ENCODE measurements at regions not wholly inside any gene's neighbourhood (a gene's known extent, or its start where the extent isn't known, plus 50 kb on each side); places are given as distances from the start of the nearest gene placed in this dataset.

DNA sequence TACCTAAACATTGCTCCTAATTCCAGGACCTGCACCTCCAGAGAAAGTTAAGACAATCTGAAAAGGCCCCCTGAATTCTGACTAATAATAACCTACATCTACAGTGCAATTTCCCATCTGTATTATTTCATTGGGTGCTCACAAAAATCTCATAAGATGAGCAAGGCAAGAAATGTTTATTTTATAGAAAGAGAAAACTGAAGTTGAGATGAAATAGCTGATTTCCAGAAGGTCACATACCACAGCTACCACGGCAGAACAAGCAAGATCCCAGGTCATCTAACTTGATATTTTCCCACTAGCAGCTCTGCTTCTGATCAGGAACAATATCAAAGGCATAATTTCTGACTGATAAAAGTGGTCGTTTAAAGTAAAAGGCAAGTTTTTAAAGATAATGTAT is 105.8 kb upstream of the COL5A2 start:
- H3K36me3 ChIP-seq (ENCODE audit: control insufficient read depth in 2 of 2, insufficient read depth in 2 of 2, low read length in 1 of 2) = no peaks in the 10 kb centered on the region
- H3K27ac ChIP-seq (ENCODE audit: low read depth in 1 of 2, low read length in 1 of 2) = no peak overlapping the region
- no peaks in the 10 kb centered on the region for H3K9me3 ChIP-seq (ENCODE audit: control insufficient read depth in 2 of 2, insufficient read depth in 1 of 2, low read length in 1 of 2)
- WGBS = 91% methylated on average over 2 of the region's 2 CpGs
- DNase-seq (ENCODE audit: low read depth in 6 of 9, low spot score in 9 of 9) = no peak
- H3K4me3 ChIP-seq (ENCODE audit: low read length in 2 of 2) = no peak overlapping the region
- no peaks in the 10 kb centered on the region for H3K4me1 ChIP-seq (ENCODE audit: control insufficient read depth in 2 of 2, insufficient read depth in 2 of 2, low read length in 2 of 2)
- no peaks in the 10 kb centered on the region for H3K27me3 ChIP-seq (ENCODE audit: control insufficient read depth in 2 of 2, insufficient read depth in 1 of 2, low read length in 1 of 2)

DNA sequence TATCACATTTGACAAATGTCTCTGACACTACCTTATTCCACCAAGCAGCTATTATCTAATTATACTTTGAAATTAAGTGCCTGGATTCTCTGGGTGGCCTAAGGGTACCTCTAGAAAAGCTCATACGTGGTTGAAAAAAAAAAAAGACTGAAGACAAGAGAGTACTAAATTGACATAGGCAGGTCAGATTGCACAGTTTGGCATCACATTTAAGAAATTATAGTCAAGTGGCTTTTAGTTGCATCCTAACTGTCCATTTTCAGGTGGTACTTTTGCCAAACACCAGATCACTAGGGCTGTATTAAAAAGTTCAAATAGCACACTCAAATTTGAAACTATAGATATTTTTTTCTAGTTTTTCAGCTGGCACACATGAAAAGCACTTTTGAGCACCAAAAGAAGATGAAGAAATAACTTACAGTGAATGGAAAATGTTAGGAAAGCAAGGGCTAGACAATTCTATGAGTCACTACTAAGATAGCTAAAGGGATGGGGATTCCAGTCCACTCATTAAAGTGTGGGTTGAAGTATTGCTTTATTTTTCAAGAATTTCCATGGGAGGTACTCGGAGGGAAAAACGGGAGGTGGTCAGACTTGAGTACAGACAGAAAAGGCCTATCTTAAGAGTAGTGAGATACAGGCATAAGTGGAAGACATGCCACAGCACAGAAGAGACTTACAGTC is 106.5 kb upstream of the COL5A2 start:
- Histone ChIP-seq H3K27me3 (ENCODE audit: control insufficient read depth in 2 of 2, insufficient read depth in 1 of 2, low read length in 1 of 2) (no peaks in the 10 kb centered on the region), H3K9me3 (ENCODE audit: control insufficient read depth in 2 of 2, insufficient read depth in 1 of 2, low read length in 1 of 2) (no peaks in the 10 kb centered on the region), H3K4me3 (ENCODE audit: low read length in 2 of 2) (no peak overlapping the region), H3K4me1 (ENCODE audit: control insufficient read depth in 2 of 2, insufficient read depth in 2 of 2, low read length in 2 of 2) (no peaks in the 10 kb centered on the region), H3K27ac (ENCODE audit: low read depth in 1 of 2, low read length in 1 of 2) (no peak overlapping the region), H3K36me3 (ENCODE audit: control insufficient read depth in 2 of 2, insufficient read depth in 2 of 2, low read length in 1 of 2) (no peaks in the 10 kb centered on the region)
- no peak for DNase-seq (ENCODE audit: low read depth in 6 of 9, low spot score in 9 of 9)
- WGBS = 96% methylated on average over 3 of the region's 3 CpGs

DNA sequence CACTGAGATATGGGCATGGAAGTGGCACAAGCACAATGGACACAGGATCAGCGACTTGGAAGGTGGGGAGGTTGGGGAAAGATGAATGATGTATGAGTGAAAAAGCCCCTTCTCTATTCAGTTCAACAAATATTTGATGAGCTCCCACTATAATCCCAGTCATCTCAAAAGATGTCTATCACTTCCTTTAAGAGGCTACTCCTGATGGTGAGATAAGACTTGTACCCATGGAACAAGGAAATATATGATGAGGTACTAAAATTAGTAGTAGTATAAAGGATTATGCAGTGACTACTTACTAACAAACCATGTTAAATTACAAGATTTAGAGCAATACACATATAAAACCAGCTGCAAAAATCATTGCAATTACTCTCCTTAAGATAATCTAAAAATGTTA is 107.8 kb upstream of the COL5A2 start:
- H3K4me1 ChIP-seq (ENCODE audit: control insufficient read depth in 2 of 2, insufficient read depth in 2 of 2, low read length in 2 of 2) = no peaks in the 10 kb centered on the region
- H3K4me3 ChIP-seq (ENCODE audit: low read length in 2 of 2) = no peak overlapping the region
- no peak for DNase-seq (ENCODE audit: low read depth in 6 of 9, low spot score in 9 of 9)
- no peaks in the 10 kb centered on the region for H3K36me3 ChIP-seq (ENCODE audit: control insufficient read depth in 2 of 2, insufficient read depth in 2 of 2, low read length in 1 of 2)
- H3K27ac ChIP-seq (ENCODE audit: low read depth in 1 of 2, low read length in 1 of 2) = no peak overlapping the region
- no peaks in the 10 kb centered on the region for H3K9me3 ChIP-seq (ENCODE audit: control insufficient read depth in 2 of 2, insufficient read depth in 1 of 2, low read length in 1 of 2)
- H3K27me3 ChIP-seq (ENCODE audit: control insufficient read depth in 2 of 2, insufficient read depth in 1 of 2, low read length in 1 of 2) = no peaks in the 10 kb centered on the region
- 85% methylated on average over 1 of the region's 1 CpG for WGBS

DNA sequence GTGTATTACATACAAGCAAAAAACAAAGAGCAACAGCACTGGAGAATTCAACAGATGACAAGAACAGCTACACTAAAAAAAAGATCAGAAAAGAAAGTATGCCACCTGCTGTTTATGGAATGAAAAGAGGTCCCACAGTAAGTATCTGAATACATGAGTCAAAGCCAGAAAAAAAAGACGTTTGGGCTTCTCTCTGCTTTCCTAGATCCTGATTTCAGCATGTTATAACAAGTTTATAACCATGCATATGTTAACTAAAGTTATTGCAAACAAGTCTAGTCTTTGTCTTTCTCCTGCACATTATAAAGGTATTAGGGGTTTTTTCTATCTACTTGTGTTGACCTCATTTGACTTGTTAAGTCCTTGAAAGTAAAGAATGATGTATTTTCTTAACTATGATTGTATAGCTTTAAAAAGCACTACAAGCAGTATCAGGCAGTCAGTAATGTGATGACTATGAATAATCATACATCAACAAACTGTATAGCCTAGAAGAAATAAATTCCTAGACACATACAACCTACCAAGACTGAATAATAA is 108.5 kb upstream of the COL5A2 start:
- Histone ChIP-seq H3K27ac (ENCODE audit: low read depth in 1 of 2, low read length in 1 of 2) (no peak overlapping the region), H3K9me3 (ENCODE audit: control insufficient read depth in 2 of 2, insufficient read depth in 1 of 2, low read length in 1 of 2) (no peaks in the 10 kb centered on the region), H3K36me3 (ENCODE audit: control insufficient read depth in 2 of 2, insufficient read depth in 2 of 2, low read length in 1 of 2) (no peaks in the 10 kb centered on the region), H3K27me3 (ENCODE audit: control insufficient read depth in 2 of 2, insufficient read depth in 1 of 2, low read length in 1 of 2) (no peaks in the 10 kb centered on the region), H3K4me1 (ENCODE audit: control insufficient read depth in 2 of 2, insufficient read depth in 2 of 2, low read length in 2 of 2) (no peaks in the 10 kb centered on the region), H3K4me3 (ENCODE audit: low read length in 2 of 2) (no peak overlapping the region)
- peak in 4 of 9 donors; percentile 37 to 79 (median 46) for DNase-seq (ENCODE audit: low read depth in 6 of 9, low spot score in 9 of 9)
- WGBS = 22% methylated on average over 1 of the region's 1 CpG

DNA sequence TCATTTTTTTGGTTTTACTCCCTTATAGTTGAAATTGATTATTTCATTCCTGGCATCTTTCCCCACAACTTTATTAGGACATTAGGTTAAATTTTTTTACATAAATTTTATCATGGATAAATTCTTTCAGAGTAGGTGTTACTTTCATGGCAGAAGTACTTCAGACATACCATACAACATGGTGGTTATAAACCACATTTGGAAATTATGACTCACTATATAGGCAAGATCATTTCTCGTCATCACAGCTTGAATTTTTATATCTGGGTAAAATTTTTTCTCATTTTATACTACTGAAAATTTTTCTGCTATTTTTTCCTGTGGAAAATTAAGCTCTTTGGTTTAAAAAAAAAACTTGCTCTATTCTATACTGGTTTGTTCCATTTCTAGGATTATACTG is 111.9 kb upstream of the COL5A2 start:
- Histone ChIP-seq H3K36me3 (ENCODE audit: control insufficient read depth in 2 of 2, insufficient read depth in 2 of 2, low read length in 1 of 2) (no peaks in the 10 kb centered on the region), H3K27me3 (ENCODE audit: control insufficient read depth in 2 of 2, insufficient read depth in 1 of 2, low read length in 1 of 2) (no peaks in the 10 kb centered on the region), H3K27ac (ENCODE audit: low read depth in 1 of 2, low read length in 1 of 2) (no peak overlapping the region), H3K4me1 (ENCODE audit: control insufficient read depth in 2 of 2, insufficient read depth in 2 of 2, low read length in 2 of 2) (no peaks in the 10 kb centered on the region), H3K4me3 (ENCODE audit: low read length in 2 of 2) (no peak overlapping the region), H3K9me3 (ENCODE audit: control insufficient read depth in 2 of 2, insufficient read depth in 1 of 2, low read length in 1 of 2) (no peaks in the 10 kb centered on the region)
- WGBS = 86% methylated on average over 1 of the region's 1 CpG
- no peak for DNase-seq (ENCODE audit: low read depth in 6 of 9, low spot score in 9 of 9)

DNA sequence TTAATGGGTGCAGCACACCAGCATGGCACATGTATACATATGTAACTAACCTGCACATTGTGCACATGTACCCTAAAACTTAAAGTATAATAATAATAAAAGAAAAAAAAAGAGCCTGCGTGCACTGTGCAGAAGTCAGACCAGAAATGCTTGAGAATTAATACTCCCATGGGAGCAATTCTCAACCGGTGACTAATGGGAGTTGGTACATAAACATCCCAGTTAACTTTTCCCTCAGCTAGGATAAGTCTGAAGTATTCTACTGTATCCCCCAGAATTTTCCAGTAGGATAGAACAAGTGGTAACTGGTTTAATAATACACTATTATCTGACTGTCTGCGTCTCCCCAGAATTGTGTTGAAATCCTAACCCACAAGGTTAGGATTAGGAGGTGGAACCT is 113.6 kb upstream of the COL5A2 start:
- Histone ChIP-seq H3K4me1 (ENCODE audit: control insufficient read depth in 2 of 2, insufficient read depth in 2 of 2, low read length in 2 of 2) (peaks cover 2 to 3% of the 10 kb centered on the region in 2 donors), H3K36me3 (ENCODE audit: control insufficient read depth in 2 of 2, insufficient read depth in 2 of 2, low read length in 1 of 2) (no peaks in the 10 kb centered on the region), H3K27me3 (ENCODE audit: control insufficient read depth in 2 of 2, insufficient read depth in 1 of 2, low read length in 1 of 2) (no peaks in the 10 kb centered on the region), H3K9me3 (ENCODE audit: control insufficient read depth in 2 of 2, insufficient read depth in 1 of 2, low read length in 1 of 2) (no peaks in the 10 kb centered on the region), H3K4me3 (ENCODE audit: low read length in 2 of 2) (no peak overlapping the region), H3K27ac (ENCODE audit: low read depth in 1 of 2, low read length in 1 of 2) (no peak overlapping the region)
- no peak for DNase-seq (ENCODE audit: low read depth in 6 of 9, low spot score in 9 of 9)
- 95% methylated on average over 3 of the region's 3 CpGs for WGBS

DNA sequence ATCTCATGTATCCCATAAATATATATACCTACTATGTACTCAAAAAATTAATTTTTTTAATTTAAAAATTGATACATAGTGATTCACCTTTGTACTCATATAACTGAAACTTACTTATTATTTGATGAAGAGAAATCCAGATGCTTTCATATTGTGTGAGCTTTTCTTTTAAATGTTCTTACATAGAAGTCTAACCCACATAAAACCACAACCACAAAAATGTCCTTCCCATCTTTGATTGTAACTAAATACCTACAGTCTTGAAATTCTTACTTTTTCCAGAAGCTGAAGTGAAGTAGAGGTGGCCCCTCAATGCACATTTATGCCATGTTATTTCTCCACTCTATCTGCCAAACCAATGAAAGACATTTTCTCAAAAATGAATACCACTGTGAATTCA is 117.9 kb upstream of the COL5A2 start:
- H3K4me1 ChIP-seq (ENCODE audit: control insufficient read depth in 2 of 2, insufficient read depth in 2 of 2, low read length in 2 of 2) = peaks cover 12 to 19% of the 10 kb centered on the region in 2 donors
- peak in 3 of 9 donors; percentile 33 to 79 (median 44) for DNase-seq (ENCODE audit: low read depth in 6 of 9, low spot score in 9 of 9)
- H3K4me3 ChIP-seq (ENCODE audit: low read length in 2 of 2) = no peak overlapping the region
- no peaks in the 10 kb centered on the region for H3K27me3 ChIP-seq (ENCODE audit: control insufficient read depth in 2 of 2, insufficient read depth in 1 of 2, low read length in 1 of 2)
- no peaks in the 10 kb centered on the region for H3K9me3 ChIP-seq (ENCODE audit: control insufficient read depth in 2 of 2, insufficient read depth in 1 of 2, low read length in 1 of 2)
- no peaks in the 10 kb centered on the region for H3K36me3 ChIP-seq (ENCODE audit: control insufficient read depth in 2 of 2, insufficient read depth in 2 of 2, low read length in 1 of 2)
- H3K27ac ChIP-seq (ENCODE audit: low read depth in 1 of 2, low read length in 1 of 2) = no peak overlapping the region

DNA sequence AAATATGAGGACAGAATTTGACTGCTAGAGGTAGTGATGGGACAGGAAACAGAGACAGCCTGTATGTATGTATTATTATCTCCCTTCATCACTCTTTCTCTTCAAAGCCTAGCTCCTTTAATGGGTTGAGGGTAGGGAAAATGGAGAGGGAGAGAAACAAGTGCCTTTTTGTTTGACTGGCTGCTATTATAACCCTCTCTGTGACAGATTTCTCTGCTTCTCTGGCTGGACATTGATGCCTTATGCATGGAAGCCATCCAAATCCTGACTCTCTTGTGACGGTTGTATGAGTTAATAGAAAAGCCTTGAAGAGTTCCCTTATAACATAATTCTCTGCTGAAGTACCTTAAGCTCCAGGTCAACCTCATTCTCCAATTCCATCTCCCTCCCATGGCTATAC is 118.5 kb upstream of the COL5A2 start:
- H3K36me3 ChIP-seq (ENCODE audit: control insufficient read depth in 2 of 2, insufficient read depth in 2 of 2, low read length in 1 of 2) = no peaks in the 10 kb centered on the region
- DNase-seq (ENCODE audit: low read depth in 6 of 9, low spot score in 9 of 9) = no peak
- WGBS = 91% methylated on average over 1 of the region's 1 CpG
- H3K27ac ChIP-seq (ENCODE audit: low read depth in 1 of 2, low read length in 1 of 2) = peak overlapping the region in 1 of 2 donors; percentile 33
- no peak overlapping the region for H3K4me3 ChIP-seq (ENCODE audit: low read length in 2 of 2)
- H3K9me3 ChIP-seq (ENCODE audit: control insufficient read depth in 2 of 2, insufficient read depth in 1 of 2, low read length in 1 of 2) = no peaks in the 10 kb centered on the region
- no peaks in the 10 kb centered on the region for H3K27me3 ChIP-seq (ENCODE audit: control insufficient read depth in 2 of 2, insufficient read depth in 1 of 2, low read length in 1 of 2)
- H3K4me1 ChIP-seq (ENCODE audit: control insufficient read depth in 2 of 2, insufficient read depth in 2 of 2, low read length in 2 of 2) = peaks cover 13 to 22% of the 10 kb centered on the region in 2 donors

DNA sequence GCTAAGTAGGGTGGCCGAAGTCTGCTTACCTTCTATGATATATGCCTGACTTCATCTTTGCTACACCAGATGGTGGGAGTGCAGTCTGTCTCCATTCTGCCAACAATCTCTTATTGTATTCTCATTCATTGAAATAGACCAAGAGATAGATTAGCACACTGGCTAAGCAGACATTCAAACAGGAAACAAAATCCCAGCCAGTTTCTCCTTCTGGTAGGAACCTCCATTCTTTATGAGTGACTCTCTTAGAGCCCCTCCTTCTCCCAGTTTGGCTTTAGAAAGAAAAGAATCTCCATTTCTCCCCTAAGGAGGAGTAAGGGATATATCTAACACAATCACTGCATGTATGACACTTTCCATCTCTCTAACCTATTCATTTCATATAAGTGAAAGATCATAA is 118.9 kb upstream of the COL5A2 start:
- Histone ChIP-seq H3K27me3 (ENCODE audit: control insufficient read depth in 2 of 2, insufficient read depth in 1 of 2, low read length in 1 of 2) (no peaks in the 10 kb centered on the region), H3K36me3 (ENCODE audit: control insufficient read depth in 2 of 2, insufficient read depth in 2 of 2, low read length in 1 of 2) (no peaks in the 10 kb centered on the region), H3K4me1 (ENCODE audit: control insufficient read depth in 2 of 2, insufficient read depth in 2 of 2, low read length in 2 of 2) (peaks cover 17 to 26% of the 10 kb centered on the region in 2 donors), H3K4me3 (ENCODE audit: low read length in 2 of 2) (no peak overlapping the region), H3K9me3 (ENCODE audit: control insufficient read depth in 2 of 2, insufficient read depth in 1 of 2, low read length in 1 of 2) (no peaks in the 10 kb centered on the region), H3K27ac (ENCODE audit: low read depth in 1 of 2, low read length in 1 of 2) (peak overlapping the region in 1 of 2 donors; percentile 33)
- WGBS = 98% methylated on average over 1 of the region's 1 CpG
- DNase-seq (ENCODE audit: low read depth in 6 of 9, low spot score in 9 of 9) = no peak

All from thymus (tissue), 11 donors.